GM12891 (cell line): ENCODE measurements at regions not wholly inside any gene's neighbourhood (a gene's known extent, or its start where the extent isn't known, plus 50 kb on each side); places are given as distances from the start of the nearest gene placed in this dataset.

Source experiments
- PAX5 ChIP-seq: IDR thresholded peaks from 2 replicates; pipeline ENCODE4 v1.6.1; 2011; ENCODE audit warnings: low read length, moderate library complexity, mild to moderate bottlenecking; ENCODE audit not compliant: insufficient read depth, severe bottlenecking
- POLR2A ChIP-seq: IDR thresholded peaks from 2 replicates; pipeline ENCODE4 v1.6.1; 2011; ENCODE audit warnings: low read depth, low read length, control low read depth
- POLR2AphosphoS5 ChIP-seq: IDR thresholded peaks from 2 replicates; pipeline ENCODE4 v1.6.1; 2011; ENCODE audit warnings: low read depth, low read length, control low read depth
- POU2F2 ChIP-seq: IDR thresholded peaks from 2 replicates; pipeline ENCODE4 v1.6.1; 2011; ENCODE audit warnings: low read depth, mild to moderate bottlenecking, control low read depth, low read length, moderate library complexity
- SPI1 ChIP-seq: IDR thresholded peaks from 2 replicates; pipeline ENCODE4 v1.6.1; 2011; ENCODE audit warnings: low read depth, low read length, control low read depth
- TAF1 ChIP-seq: IDR thresholded peaks from 2 replicates; pipeline ENCODE4 v1.6.1; 2011; ENCODE audit warnings: low read depth, low read length, control low read depth

- TF ChIP-seq POLR2A (no peak), SPI1 (no peak), POLR2AphosphoS5 (no peak), TAF1 (no peak), PAX5 (no peak), POU2F2 (no peak)
Observed at GRCh38 chr10:114714281-114714741, 56.2 kb upstream of the ABLIM1 start.
